MM.1S (cell line): ENCODE measurements at regions not wholly inside any gene's neighbourhood (a gene's known extent, or its start where the extent isn't known, plus 50 kb on each side); places are given as distances from the start of the nearest gene placed in this dataset.

Experiments used
- DNase-seq: peaks from one replicate; pipeline ENCODE4 v3.0.0-alpha.2; 2015
- H2AFZ ChIP-seq: fragments of 300-600 bp; sonication (generic); 2 replicates; pipeline ENCODE4 v1.6.0; 2016; ENCODE audit warnings: antibody characterized with exemption, low read length
- H3F3A ChIP-seq: fragments of 300-600 bp; sonication (generic); 2 replicates; pipeline ENCODE4 v1.6.1; 2016; ENCODE audit warnings: mild to moderate bottlenecking, antibody characterized with exemption, low read length, moderate library complexity, mixed read lengths; ENCODE audit not compliant: insufficient read depth
- H3K27ac ChIP-seq: fragments of 300-600 bp; sonication (generic); 2 replicates; pipeline ENCODE4 v1.5.1; 2016; ENCODE audit warnings: mild to moderate bottlenecking, low read length
- H3K27me3 ChIP-seq: fragments of 300-600 bp; sonication (generic); replicated peaks from 2 replicates; pipeline ENCODE4 v1.6.0; 2016; ENCODE audit warnings: low read length; ENCODE audit not compliant: insufficient read depth
- H3K36me3 ChIP-seq: fragments of 300-600 bp; sonication (generic); replicated peaks from 2 replicates; pipeline ENCODE4 v1.6.1; 2016; ENCODE audit warnings: mild to moderate bottlenecking, low read length, mixed read lengths; ENCODE audit not compliant: insufficient read depth
- H3K4me1 ChIP-seq: fragments of 300-600 bp; sonication (generic); 2 replicates; pipeline ENCODE4 v1.6.1; 2016; ENCODE audit warnings: low read length, mixed read lengths
- H3K4me2 ChIP-seq: fragments of 300-600 bp; sonication (generic); 2 replicates; pipeline ENCODE4 v1.6.0; 2016; ENCODE audit warnings: low read depth, low read length
- H3K4me3 ChIP-seq: fragments of 300-600 bp; sonication (generic); 2 replicates; pipeline ENCODE4 v1.5.1; 2016; ENCODE audit warnings: low read length, mixed read lengths
- H3K79me2 ChIP-seq: fragments of 300-600 bp; sonication (generic); 2 replicates; pipeline ENCODE4 v1.6.1; 2016; ENCODE audit warnings: mixed run types, low read length, mixed read lengths
- H3K9ac ChIP-seq: fragments of 300-600 bp; sonication (generic); 2 replicates; pipeline ENCODE4 v1.6.1; 2016; ENCODE audit warnings: low read length, mixed read lengths
- H3K9me2 ChIP-seq: fragments of 300-600 bp; sonication (generic); replicated peaks from 2 replicates; pipeline ENCODE4 v1.6.1; 2016; ENCODE audit warnings: mild to moderate bottlenecking, low read length, mixed read lengths; ENCODE audit not compliant: insufficient read depth
- H3K9me3 ChIP-seq: fragments of 300-600 bp; sonication (generic); replicated peaks from 2 replicates; pipeline ENCODE4 v1.6.1; 2016; ENCODE audit warnings: mild to moderate bottlenecking, low read length, mixed read lengths; ENCODE audit not compliant: insufficient read depth
- H4K20me1 ChIP-seq: fragments of 300-600 bp; sonication (generic); 2 replicates; pipeline ENCODE4 v1.6.1; 2016; ENCODE audit warnings: mild to moderate bottlenecking, low read length, moderate library complexity, mixed read lengths; ENCODE audit not compliant: insufficient read depth
- CTCF ChIP-seq: fragments of 300-600 bp; sonication (generic); IDR thresholded peaks from 2 replicates; pipeline ENCODE4 v1.5.1; 2016; ENCODE audit warnings: antibody characterized with exemption, low read length, mixed read lengths
- EZH2 ChIP-seq: fragments of 300-600 bp; sonication (generic); optimal IDR thresholded peaks from 2 replicates; pipeline ENCODE3; 2017; ENCODE audit warnings: low read depth, mild to moderate bottlenecking, antibody characterized with exemption, low read length, mixed read lengths
- EZH2phosphoT487 ChIP-seq: fragments of 300-600 bp; sonication (generic); IDR thresholded peaks from 2 replicates; pipeline ENCODE4 v1.6.1; 2018; ENCODE audit warnings: antibody characterized with exemption, low read length

- Histone ChIP-seq H3K9me3 (no peaks in the 10 kb centered on the region), H4K20me1 (no peaks in the 10 kb centered on the region), H3K36me3 (no peaks in the 10 kb centered on the region), H3K4me1 (no peaks in the 10 kb centered on the region), H3K9ac (no peak overlapping the region), H3K79me2 (no peaks in the 10 kb centered on the region), H3K27ac (no peak overlapping the region), H3K9me2 (no peaks in the 10 kb centered on the region), H3F3A (no peaks in the 10 kb centered on the region), H3K4me3 (no peak overlapping the region), H2AFZ (no peak overlapping the region), H3K4me2 (no peak overlapping the region), H3K27me3 (no peaks in the 10 kb centered on the region)
- DNase-seq = no peak
- TF ChIP-seq EZH2phosphoT487 (no peak), EZH2 (no peak), CTCF (no peak)
Measured at GRCh38 chr2:14773696-14774095, 141.2 kb downstream of the LRATD1 start.

GRCh38 chr2:14774436-14774968, 142.0 kb downstream of the LRATD1 start:
- no peaks in the 10 kb centered on the region for H3K9me2 ChIP-seq
- H3K27ac ChIP-seq = no peak overlapping the region
- no peak for TF ChIP-seq CTCF
- no peak for TF ChIP-seq EZH2phosphoT487
- no peak for TF ChIP-seq EZH2
- DNase-seq = no peak
- no peak overlapping the region for H3K4me2 ChIP-seq
- no peaks in the 10 kb centered on the region for H3K27me3 ChIP-seq
- H3K4me3 ChIP-seq = no peak overlapping the region
- no peaks in the 10 kb centered on the region for H3F3A ChIP-seq
- H3K4me1 ChIP-seq = no peaks in the 10 kb centered on the region
- no peak overlapping the region for H3K9ac ChIP-seq
- H3K36me3 ChIP-seq = no peaks in the 10 kb centered on the region
- no peaks in the 10 kb centered on the region for H4K20me1 ChIP-seq
- H3K79me2 ChIP-seq = no peaks in the 10 kb centered on the region
- no peak overlapping the region for H2AFZ ChIP-seq
- no peaks in the 10 kb centered on the region for H3K9me3 ChIP-seq

- no peak overlapping the region for H3K4me3 ChIP-seq
- no peak overlapping the region for H3K9ac ChIP-seq
- DNase-seq = peak; percentile 38
Measured at GRCh38 chr2:14776216-14776615, 143.7 kb downstream of the LRATD1 start.

More at GRCh38 chr2:14776216-14776615, 143.7 kb downstream of the LRATD1 start:
- H3K79me2 ChIP-seq = no peaks in the 10 kb centered on the region
- H3K27me3 ChIP-seq = no peaks in the 10 kb centered on the region
- H3K4me1 ChIP-seq = no peaks in the 10 kb centered on the region
- H3K27ac ChIP-seq = no peak overlapping the region
- H4K20me1 ChIP-seq = no peaks in the 10 kb centered on the region
- H3K4me2 ChIP-seq = no peak overlapping the region
- TF ChIP-seq CTCF (no peak), EZH2 (no peak), EZH2phosphoT487 (no peak)
- no peaks in the 10 kb centered on the region for H3K9me2 ChIP-seq
- no peaks in the 10 kb centered on the region for H3K36me3 ChIP-seq
- no peak overlapping the region for H2AFZ ChIP-seq
- no peaks in the 10 kb centered on the region for H3K9me3 ChIP-seq
- no peaks in the 10 kb centered on the region for H3F3A ChIP-seq
